Activated naive CD4-positive, alpha-beta T cell treated with anti-CD3 and anti-CD28 coated beads for 36 hours (primary cell): ENCODE measurements at regions not wholly inside any gene's neighbourhood (a gene's known extent, or its start where the extent isn't known, plus 50 kb on each side); places are given as distances from the start of the nearest gene placed in this dataset.
A peak's percentile ranks its signal among the peaks of the same experiment; 100 is the strongest.

Experiments
- CTCF ChIA-PET: fragments of 350-600 bp; sonication (Branson Sonifier 250); formaldehyde crosslinking; loops from one replicate; lab custom pipeline; 2021; ENCODE audit warnings: antibody characterized with exemption; lab: Charles Lee
- DNase-seq: peaks from one replicate; pipeline ENCODE4 v3.0.0-alpha.2; 2020
- H3K27ac Mint-ChIP-seq: one replicate; pipeline ENCODE4 v1.8.0; 2021; ENCODE audit warnings: mild to moderate bottlenecking, mixed read lengths
- H3K27me3 Mint-ChIP-seq: one replicate; pipeline ENCODE4 v1.8.0; 2021; ENCODE audit warnings: low read depth, mixed read lengths
- H3K36me3 Mint-ChIP-seq: one replicate; pipeline ENCODE4 v1.8.0; 2021; ENCODE audit warnings: low read depth, mixed read lengths
- H3K4me1 Mint-ChIP-seq: one replicate; pipeline ENCODE4 v1.8.0; 2021; ENCODE audit warnings: low read depth, mixed read lengths
- H3K4me3 Mint-ChIP-seq: one replicate; pipeline ENCODE4 v1.8.0; 2021; ENCODE audit warnings: mild to moderate bottlenecking, moderate library complexity, mixed read lengths
- H3K9me3 Mint-ChIP-seq: one replicate; pipeline ENCODE4 v1.8.0; 2021; ENCODE audit warnings: mixed read lengths
- intact Hi-C: fragments of 100-400 bp; cut with micrococcal nuclease; formaldehyde crosslinking; loops from one replicate; pipeline ENCODE4 v1.15.1; 2023

DNA sequence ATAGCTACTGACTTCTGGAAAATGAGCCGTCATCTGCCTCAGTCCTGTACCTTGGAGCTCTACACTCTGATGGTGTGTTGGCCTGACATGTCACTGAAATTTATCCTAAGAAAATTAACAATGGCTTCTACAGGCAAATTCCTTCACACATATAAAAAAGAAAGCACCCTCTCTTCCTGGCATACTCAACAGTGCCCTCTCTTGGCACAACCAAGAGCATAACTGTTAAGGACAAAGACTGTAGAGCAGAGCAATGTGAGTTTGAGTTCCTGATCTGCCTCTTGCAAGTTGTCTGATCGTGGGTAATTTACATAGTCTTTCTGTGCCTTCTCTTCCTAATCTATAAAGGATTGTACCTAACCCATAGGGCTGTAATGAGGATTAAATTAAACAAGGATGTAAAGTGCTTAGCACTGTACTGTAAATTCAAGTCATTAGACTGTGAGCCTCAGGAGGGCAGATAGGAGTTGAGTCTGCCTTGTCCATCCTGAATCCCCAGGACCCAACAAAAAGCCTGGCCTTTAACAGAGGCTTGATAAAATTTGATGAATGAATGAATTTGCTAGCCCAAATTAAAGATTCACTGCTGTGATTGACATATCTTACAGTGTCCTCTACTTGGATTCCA, 83.5 kb downstream of the SYF2 start:
- Mint-ChIP-seq H3K4me3 (no peak overlapping the region), H3K36me3 (no peaks in the 10 kb centered on the region), H3K27me3 (peaks cover 3% of the 10 kb centered on the region), H3K27ac (no peak overlapping the region), H3K9me3 (no peaks in the 10 kb centered on the region), H3K4me1 (no peaks in the 10 kb centered on the region)
- CTCF ChIA-PET = interaction anchor here (0.5 to 1.6 kb wide), 11 partner anchors 10 to 806 kb away, joined by 3 to 6 read pairs (median 3); no protein-coding TSS in a partner anchor
- peak; percentile 60 for DNase-seq
- intact Hi-C loops = loop anchor here (1.0 to 2.0 kb wide), 3 partner anchors 31 to 300 kb away; no protein-coding TSS in a partner anchor

DNA sequence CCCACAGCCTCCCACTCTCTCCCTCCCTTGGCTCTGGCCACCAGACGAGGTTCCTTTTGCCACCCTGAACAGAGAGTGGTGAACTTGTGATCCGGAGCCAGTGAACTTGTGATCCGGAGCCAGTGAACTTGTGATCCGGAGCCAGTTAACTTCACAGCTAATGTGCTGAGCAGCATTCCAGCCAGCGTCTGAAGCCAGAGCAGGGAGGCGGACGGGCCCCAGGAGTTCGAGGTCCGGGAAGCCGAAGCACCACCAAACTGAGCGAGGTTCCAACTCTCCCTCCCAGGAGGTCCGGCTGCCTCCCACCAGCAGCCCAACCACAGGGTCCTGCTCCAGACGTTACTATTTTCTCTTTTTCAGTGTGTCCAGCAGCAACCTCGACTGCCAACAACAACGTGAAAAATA, 85.8 kb downstream of the SYF2 start:
- Mint-ChIP-seq H3K36me3 (no peaks in the 10 kb centered on the region), H3K27me3 (peaks cover 6% of the 10 kb centered on the region), H3K4me3 (no peak overlapping the region), H3K9me3 (no peaks in the 10 kb centered on the region), H3K4me1 (no peaks in the 10 kb centered on the region), H3K27ac (no peak overlapping the region)
- intact Hi-C loops = no loop called here
- CTCF ChIA-PET = interaction anchor here (1.4 kb wide), 1 partner anchor 48 kb away, joined by 3 read pairs; no protein-coding TSS in a partner anchor
- DNase-seq = no peak

DNA sequence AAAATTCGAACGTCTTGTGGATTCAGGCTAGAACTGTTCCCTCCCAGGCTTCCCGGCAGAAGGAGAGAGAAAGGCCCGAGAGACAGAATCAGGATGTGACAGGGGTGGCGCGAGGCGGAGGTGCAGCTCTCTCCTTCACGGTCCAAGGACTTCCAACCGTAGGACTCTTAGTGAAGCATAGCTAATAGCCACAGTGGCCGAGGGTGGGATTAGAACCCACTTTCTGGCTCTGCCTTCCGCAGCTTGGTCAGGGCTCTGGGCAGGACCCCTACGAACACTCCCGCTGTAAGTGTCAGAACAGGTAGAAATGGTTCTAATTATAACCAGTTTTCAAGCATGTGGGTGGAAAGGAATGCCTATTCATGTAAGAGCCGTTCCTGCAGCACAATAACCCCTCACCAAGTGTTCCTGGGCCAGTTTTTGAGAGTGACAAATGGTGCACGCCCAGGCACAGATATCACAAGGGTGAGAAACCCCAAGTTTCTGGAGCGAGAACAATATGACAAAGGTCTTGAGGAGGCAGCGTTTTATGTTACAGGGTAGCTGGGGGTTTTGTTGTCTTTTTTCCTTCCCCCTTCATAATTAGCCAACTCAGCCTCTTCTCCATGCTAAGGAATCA, 86.4 kb downstream of the SYF2 start:
- H3K27me3 Mint-ChIP-seq = peaks cover 7% of the 10 kb centered on the region
- CTCF ChIA-PET = interaction anchor here (1.4 kb wide), 1 partner anchor 48 kb away, joined by 3 read pairs; no protein-coding TSS in a partner anchor
- DNase-seq = no peak
- H3K27ac Mint-ChIP-seq = no peak overlapping the region
- intact Hi-C loops = no loop called here
- no peak overlapping the region for H3K4me3 Mint-ChIP-seq
- no peaks in the 10 kb centered on the region for H3K9me3 Mint-ChIP-seq
- no peaks in the 10 kb centered on the region for H3K4me1 Mint-ChIP-seq
- H3K36me3 Mint-ChIP-seq = no peaks in the 10 kb centered on the region

DNA sequence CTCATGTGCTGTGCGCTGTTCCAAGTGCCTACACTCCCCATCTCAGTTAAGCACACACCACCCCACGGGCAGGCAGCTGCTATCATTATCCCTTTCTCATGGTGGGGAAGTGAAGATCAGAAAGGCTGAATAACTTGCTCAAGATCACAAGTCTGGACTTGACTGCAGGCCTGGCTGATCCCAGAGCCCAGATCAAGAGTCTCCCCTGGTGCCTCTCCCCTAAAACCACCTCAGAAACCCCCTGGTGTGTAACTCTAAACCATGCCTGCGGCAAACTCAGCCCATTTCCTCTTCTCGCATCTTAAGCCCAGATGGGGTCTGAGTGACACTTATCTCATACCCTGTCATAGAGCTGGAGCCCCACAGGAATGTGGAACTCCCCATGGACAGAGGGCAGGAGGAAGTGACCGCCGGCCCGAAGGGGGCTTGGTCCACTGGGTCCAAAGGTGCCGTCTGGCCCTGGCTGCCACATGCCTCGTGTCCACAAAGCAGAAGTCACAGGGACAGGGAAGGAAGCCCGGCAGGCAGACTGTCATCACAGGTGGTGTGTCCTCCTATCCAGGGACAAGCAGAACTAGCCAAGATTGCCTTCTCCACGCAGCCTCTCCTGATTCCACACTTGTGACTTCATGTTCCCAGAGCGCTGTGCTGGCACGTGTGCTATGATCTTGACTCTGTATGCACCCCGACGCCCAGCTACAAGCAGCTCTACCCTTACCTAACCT, 92.1 kb downstream of the SYF2 start:
- Mint-ChIP-seq H3K4me3 (no peak overlapping the region), H3K27ac (no peak overlapping the region), H3K36me3 (no peaks in the 10 kb centered on the region), H3K27me3 (peaks cover 4% of the 10 kb centered on the region), H3K9me3 (no peaks in the 10 kb centered on the region), H3K4me1 (no peaks in the 10 kb centered on the region)
- CTCF ChIA-PET = interaction anchor here (2.1 kb wide), 1 partner anchor 8 kb away, joined by 6 read pairs; no protein-coding TSS in a partner anchor
- no peak for DNase-seq
- intact Hi-C loops = no loop called here

DNA sequence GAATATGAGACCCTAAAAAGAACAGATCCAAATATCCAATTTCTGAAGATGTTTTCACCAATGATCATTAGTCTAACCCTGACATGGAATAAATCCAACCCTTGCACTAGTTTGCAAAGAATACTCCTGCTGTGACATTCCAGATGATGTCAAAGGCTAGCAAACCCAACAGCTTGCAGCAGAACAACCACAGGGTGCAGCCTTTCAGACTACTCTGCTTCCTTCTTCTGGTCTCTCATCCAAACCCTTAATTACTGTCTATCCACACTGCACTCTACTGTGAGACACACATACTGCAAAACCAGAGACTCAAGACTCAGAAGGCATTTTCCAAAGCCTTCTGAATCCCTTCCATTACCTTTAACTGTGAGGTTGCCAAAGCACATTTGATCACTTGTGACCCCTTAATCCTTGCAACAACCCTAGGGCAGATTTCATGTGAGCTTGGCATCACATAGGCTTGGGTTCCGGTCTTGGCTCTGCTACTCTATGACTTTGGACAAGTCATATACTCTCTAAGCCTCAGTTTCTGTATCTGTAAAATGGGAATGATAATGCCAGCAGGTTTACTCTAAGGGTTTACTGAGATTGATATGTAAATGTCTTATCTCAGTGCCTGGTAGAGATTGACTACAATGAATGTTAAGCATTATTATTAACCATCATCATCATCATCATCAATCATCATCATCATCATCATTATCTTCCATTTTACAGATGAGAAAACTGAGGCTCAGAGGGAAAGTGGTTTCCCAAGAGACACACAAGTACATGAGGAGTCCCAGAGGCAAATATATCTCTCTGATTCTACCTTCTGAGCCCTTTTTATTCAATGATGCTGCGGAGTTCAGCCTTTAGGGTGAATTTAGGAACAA, 94.5 kb downstream of the SYF2 start:
- H3K36me3 Mint-ChIP-seq = no peaks in the 10 kb centered on the region
- no peak for DNase-seq

DNA sequence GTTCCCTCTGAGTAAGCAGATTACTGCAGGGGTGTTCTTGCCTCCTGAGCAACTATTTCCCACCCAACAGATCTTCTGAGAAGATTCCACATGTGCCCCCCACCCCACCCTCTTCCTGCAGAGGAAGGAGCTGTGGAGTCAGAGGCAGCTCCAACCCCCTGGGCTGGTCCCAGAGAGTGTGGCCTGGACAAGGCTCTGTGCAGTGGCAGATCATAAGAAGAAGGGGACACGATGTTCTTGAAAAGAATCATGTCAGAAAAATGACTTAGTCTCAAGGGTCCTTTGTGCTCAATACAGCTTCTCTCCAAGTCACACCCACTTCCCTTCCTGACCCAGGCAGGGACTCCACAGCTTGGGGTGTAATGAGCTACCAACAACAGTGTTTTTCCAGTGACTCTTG, 95.2 kb downstream of the SYF2 start:
- intact Hi-C loops = no loop called here
- H3K27ac Mint-ChIP-seq = no peak overlapping the region
- no peaks in the 10 kb centered on the region for H3K4me1 Mint-ChIP-seq
- peaks cover 4% of the 10 kb centered on the region for H3K27me3 Mint-ChIP-seq
- DNase-seq = no peak
- CTCF ChIA-PET = no interaction called here
- no peaks in the 10 kb centered on the region for H3K36me3 Mint-ChIP-seq
- no peak overlapping the region for H3K4me3 Mint-ChIP-seq
- H3K9me3 Mint-ChIP-seq = no peaks in the 10 kb centered on the region

More for the DNA sequence above, 94.5 kb downstream of the SYF2 start:
- intact Hi-C loops = no loop called here
- peaks cover 4% of the 10 kb centered on the region for H3K27me3 Mint-ChIP-seq
- H3K4me1 Mint-ChIP-seq = no peaks in the 10 kb centered on the region
- no peak overlapping the region for H3K4me3 Mint-ChIP-seq
- CTCF ChIA-PET = interaction anchor here (1.0 to 2.1 kb wide), 2 partner anchors 11 to 12 kb away, joined by 3 to 6 read pairs; no protein-coding TSS in a partner anchor
- no peak overlapping the region for H3K27ac Mint-ChIP-seq
- H3K9me3 Mint-ChIP-seq = no peaks in the 10 kb centered on the region

DNA sequence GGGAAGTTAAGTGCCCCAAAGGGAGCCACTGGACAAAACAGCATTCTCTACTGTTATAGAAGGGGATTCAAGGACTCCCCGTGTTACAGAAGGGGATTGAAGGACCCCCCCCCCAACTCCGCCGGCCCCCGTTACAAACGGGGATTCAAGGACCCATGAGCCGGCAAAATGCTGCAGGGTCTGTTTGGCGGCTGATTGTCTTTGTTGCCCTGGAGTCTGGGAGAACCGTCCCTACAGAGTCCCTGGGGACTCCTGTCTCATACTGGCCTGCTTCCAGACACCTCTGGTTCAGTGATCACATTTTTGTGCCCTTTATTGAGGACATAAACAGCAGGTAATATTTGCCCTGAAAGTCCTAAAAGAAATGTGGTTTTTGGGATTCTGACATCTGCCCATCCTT, 96.4 kb downstream of the SYF2 start:
- Mint-ChIP-seq H3K27ac (no peak overlapping the region), H3K36me3 (no peaks in the 10 kb centered on the region), H3K4me3 (no peak overlapping the region), H3K4me1 (no peaks in the 10 kb centered on the region), H3K9me3 (no peaks in the 10 kb centered on the region), H3K27me3 (no peaks in the 10 kb centered on the region)
- CTCF ChIA-PET = no interaction called here
- no peak for DNase-seq
- intact Hi-C loops = no loop called here

DNA sequence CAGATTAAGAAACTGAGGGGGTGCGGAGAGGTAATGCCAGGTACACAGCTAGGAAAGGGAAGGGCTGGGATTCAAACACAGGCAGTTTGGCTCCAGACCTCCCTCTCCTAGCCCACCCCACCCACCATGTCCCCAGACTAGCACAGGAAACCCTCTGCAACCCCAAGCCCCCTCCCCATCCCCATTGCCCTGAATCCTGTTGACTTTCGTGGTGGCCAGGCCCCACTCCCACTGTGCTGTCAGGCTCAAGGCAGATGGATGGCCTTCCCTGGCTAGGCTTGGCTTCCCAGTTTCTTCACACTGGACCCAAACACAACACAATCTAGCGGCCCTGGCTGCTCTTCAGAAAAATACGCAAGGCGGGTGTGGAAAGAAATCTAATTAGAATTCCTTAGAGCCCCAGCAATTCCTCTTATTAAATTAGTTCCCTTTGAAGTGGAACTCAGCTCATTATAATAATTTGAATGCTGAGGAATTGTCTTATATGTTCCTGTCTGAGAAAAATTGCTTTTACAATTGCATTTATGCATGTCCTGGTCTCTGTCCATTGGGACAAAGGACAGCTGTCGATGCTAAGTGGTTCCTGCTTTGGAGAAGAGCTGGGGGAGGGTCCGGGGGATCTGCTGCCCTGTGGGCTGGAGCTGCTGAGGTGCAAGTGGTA, 97.4 kb downstream of the SYF2 start:
- CTCF ChIA-PET = no interaction called here
- Mint-ChIP-seq H3K4me1 (no peaks in the 10 kb centered on the region), H3K36me3 (no peaks in the 10 kb centered on the region), H3K27me3 (no peaks in the 10 kb centered on the region), H3K27ac (no peak overlapping the region), H3K9me3 (no peaks in the 10 kb centered on the region), H3K4me3 (no peak overlapping the region)
- intact Hi-C loops = no loop called here
- DNase-seq = no peak

DNA sequence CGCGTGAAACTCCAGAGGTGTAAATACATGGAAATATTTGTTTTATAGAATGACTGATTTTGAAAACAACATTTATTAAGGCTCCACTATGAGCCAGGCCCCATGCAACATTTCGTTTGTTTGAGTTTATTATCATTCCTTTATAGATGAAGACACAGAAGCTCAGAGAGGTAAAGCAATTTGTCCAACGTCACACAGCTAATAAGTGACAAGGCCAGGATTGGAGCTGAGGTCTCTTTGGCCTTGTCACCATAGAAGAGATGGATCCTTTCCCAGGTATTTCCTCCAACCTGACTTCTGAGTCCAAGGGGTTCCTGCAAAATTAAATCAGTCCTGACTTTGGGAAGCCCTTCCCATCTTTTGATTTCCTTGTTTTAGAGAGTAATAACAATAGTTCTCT, 98.0 kb downstream of the SYF2 start:
- H3K4me3 Mint-ChIP-seq = no peak overlapping the region
- H3K27ac Mint-ChIP-seq = no peak overlapping the region
- DNase-seq = no peak
- H3K9me3 Mint-ChIP-seq = no peaks in the 10 kb centered on the region
- H3K36me3 Mint-ChIP-seq = no peaks in the 10 kb centered on the region
- intact Hi-C loops = no loop called here
- no peaks in the 10 kb centered on the region for H3K27me3 Mint-ChIP-seq
- H3K4me1 Mint-ChIP-seq = no peaks in the 10 kb centered on the region
- CTCF ChIA-PET = no interaction called here

DNA sequence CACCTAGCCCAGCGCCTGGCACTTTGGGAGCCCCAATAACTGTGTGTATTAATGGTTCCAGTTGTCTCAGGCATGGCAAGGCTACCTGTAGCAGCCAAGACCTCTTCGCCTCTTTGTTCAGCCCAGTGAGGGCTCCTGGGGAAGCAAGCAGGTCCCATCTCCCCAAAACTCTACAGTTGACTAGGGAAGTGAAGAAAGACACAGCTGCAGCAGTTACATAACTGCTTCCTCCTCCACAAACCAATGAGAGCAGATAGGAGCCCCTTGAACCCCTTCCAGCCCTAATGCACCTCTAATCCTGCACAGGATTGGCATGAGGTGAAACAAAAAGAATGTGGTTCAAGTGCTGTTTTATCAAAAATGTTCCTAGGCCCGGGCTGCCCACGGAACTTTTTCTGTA, 100.5 kb downstream of the SYF2 start:
- CTCF ChIA-PET = no interaction called here
- no peaks in the 10 kb centered on the region for H3K4me1 Mint-ChIP-seq
- H3K9me3 Mint-ChIP-seq = no peaks in the 10 kb centered on the region
- no peak overlapping the region for H3K27ac Mint-ChIP-seq
- H3K36me3 Mint-ChIP-seq = no peaks in the 10 kb centered on the region
- intact Hi-C loops = no loop called here
- no peak overlapping the region for H3K4me3 Mint-ChIP-seq
- H3K27me3 Mint-ChIP-seq = no peaks in the 10 kb centered on the region
- DNase-seq = no peak

DNA sequence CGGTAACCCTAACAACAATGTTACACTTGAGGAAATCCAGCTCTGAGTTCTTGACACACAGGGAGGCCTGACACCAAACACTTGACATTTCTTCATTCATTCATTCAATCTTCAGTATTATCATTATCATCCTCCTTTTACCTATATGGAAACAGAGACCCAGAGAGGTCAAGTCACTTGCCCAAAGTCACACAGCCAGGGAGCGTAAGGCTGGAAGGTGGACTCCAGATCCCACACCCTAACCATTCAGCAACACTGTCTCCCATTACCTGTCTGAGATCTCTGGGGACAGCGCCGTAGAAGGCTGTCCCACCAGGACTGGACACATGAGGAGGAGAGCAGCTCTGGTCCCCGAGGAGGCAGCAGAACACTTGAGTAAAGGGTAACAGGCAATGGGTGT, 101.4 kb downstream of the SYF2 start:
- H3K4me1 Mint-ChIP-seq = no peaks in the 10 kb centered on the region
- no peaks in the 10 kb centered on the region for H3K36me3 Mint-ChIP-seq
- no peaks in the 10 kb centered on the region for H3K27me3 Mint-ChIP-seq
- intact Hi-C loops = no loop called here
- H3K4me3 Mint-ChIP-seq = no peak overlapping the region
- CTCF ChIA-PET = no interaction called here
- H3K9me3 Mint-ChIP-seq = no peaks in the 10 kb centered on the region
- DNase-seq = no peak
- no peak overlapping the region for H3K27ac Mint-ChIP-seq
